ENCODE measurements at regions not wholly inside any gene's neighbourhood (a gene's known extent, or its start where the extent isn't known, plus 50 kb on each side); places are given as distances from the start of the nearest gene placed in this dataset.

DNA sequence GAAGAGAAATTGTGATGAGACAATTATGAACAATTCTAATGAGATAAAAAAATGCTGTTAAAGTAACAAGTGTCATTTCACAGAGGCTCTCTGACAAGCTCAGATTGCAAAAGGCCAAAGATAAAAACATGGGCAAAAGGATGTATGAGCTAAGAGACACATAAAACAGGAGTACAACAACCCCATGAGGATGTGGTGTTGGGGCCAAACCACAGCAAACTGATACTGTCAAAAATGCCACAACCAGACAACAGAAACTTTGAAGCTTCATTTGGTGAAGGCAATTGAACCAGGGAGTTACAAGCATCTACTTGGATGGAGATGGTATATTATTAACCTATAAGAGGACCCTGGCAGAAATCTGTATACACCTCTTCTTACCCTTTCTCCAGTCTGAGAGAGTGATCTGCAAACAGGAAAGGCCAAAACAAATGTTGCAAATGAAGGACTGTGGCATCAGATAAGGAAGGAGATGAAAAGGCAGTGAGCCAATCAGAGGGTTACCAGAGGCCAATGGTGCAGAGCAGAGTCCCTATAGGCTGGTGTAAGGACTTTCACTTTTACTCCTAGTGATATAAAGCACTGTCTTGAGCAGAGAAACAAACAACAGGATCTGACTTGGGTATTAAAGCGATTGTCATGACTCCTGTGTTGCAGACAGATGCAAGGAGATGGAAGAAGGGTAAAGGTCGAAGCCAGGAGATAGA lies 659.0 kb downstream of the NTRK3 start:
- Mint-ChIP-seq H3K9me3 (ENCODE audit: low read depth, unreplicated experiment) (peaks cover 14% of the 10 kb centered on the region), H3K4me1 (ENCODE audit: low read depth, unreplicated experiment) (no peaks in the 10 kb centered on the region), H3K4me3 (ENCODE audit: low read depth, unreplicated experiment) (no peak overlapping the region), H3K36me3 (ENCODE audit: insufficient read depth, unreplicated experiment) (no peaks in the 10 kb centered on the region), H3K27ac (ENCODE audit: unreplicated experiment) (no peak overlapping the region), H3K27me3 (ENCODE audit: unreplicated experiment) (no peaks in the 10 kb centered on the region)
- TF ChIP-seq, protein P1, sequence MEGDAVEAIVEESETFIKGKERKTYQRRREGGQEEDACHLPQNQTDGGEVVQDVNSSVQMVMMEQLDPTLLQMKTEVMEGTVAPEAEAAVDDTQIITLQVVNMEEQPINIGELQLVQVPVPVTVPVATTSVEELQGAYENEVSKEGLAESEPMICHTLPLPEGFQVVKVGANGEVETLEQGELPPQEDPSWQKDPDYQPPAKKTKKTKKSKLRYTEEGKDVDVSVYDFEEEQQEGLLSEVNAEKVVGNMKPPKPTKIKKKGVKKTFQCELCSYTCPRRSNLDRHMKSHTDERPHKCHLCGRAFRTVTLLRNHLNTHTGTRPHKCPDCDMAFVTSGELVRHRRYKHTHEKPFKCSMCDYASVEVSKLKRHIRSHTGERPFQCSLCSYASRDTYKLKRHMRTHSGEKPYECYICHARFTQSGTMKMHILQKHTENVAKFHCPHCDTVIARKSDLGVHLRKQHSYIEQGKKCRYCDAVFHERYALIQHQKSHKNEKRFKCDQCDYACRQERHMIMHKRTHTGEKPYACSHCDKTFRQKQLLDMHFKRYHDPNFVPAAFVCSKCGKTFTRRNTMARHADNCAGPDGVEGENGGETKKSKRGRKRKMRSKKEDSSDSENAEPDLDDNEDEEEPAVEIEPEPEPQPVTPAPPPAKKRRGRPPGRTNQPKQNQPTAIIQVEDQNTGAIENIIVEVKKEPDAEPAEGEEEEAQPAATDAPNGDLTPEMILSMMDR (IDR thresholded peaks at IDR 0.05; ENCODE audit: unreplicated experiment): no peak
- no peak for DNase-seq
- CTCF ChIA-PET: no interaction called here
- no TSS peak for BruUV-seq (replicated peaks)
- intact Hi-C loops (cut with micrococcal nuclease; ENCODE audit: unreplicated experiment): no loop called here

DNA sequence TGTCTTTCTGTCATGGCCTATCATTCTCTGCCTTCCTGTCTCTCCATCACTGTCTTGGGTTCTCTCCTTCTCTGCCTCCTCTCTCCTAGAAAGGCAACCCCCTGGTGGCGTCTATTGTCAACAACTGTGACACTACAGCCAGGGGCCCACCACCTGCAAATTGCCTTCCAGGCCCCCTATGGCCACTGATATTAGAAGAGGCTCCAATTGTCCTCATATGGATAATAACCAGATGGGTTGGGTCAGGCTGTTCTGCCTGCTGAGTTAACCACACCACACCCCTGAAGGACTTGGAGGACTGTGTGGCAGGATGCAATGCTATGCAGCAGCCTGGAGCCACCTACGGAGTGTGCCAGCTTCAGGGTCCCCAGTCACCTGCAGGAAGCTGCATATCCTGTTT lies 665.0 kb downstream of the NTRK3 start:
- intact Hi-C loops (cut with micrococcal nuclease; ENCODE audit: unreplicated experiment): no loop called here
- no TSS peak for BruUV-seq (replicated peaks)
- no peak for DNase-seq
- TF ChIP-seq, protein P1 (IDR thresholded peaks at IDR 0.05; ENCODE audit: unreplicated experiment): no peak
- H3K4me1 Mint-ChIP-seq (ENCODE audit: low read depth, unreplicated experiment): no peaks in the 10 kb centered on the region
- no peaks in the 10 kb centered on the region for H3K36me3 Mint-ChIP-seq (ENCODE audit: insufficient read depth, unreplicated experiment)
- H3K27me3 Mint-ChIP-seq (ENCODE audit: unreplicated experiment): no peaks in the 10 kb centered on the region
- no peak overlapping the region for H3K4me3 Mint-ChIP-seq (ENCODE audit: low read depth, unreplicated experiment)
- CTCF ChIA-PET: no interaction called here
- H3K9me3 Mint-ChIP-seq (ENCODE audit: low read depth, unreplicated experiment): peaks cover 10% of the 10 kb centered on the region
- H3K27ac Mint-ChIP-seq (ENCODE audit: unreplicated experiment): no peak overlapping the region

DNA sequence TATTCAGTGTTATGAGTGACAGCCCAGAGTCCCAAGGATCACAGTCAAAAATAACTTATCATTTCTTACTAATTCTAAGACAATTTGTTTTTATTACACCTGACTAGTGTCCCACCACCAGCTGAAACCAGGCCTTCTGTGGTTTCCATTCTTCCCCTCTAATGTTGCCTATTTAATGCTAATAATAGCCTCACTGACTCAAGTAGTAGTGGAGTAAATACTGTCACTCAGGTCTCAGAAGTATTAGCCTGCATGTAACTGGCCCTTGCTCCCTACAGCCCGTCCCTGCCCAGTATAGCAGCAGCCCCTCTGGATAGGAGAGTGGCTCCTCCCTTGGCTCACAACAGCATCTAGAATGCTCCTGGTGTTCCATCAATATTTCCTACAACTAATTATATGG lies 665.5 kb downstream of the NTRK3 start:
- peaks cover 10% of the 10 kb centered on the region for H3K9me3 Mint-ChIP-seq (ENCODE audit: low read depth, unreplicated experiment)
- H3K36me3 Mint-ChIP-seq (ENCODE audit: insufficient read depth, unreplicated experiment): no peaks in the 10 kb centered on the region
- no peaks in the 10 kb centered on the region for H3K4me1 Mint-ChIP-seq (ENCODE audit: low read depth, unreplicated experiment)
- H3K27me3 Mint-ChIP-seq (ENCODE audit: unreplicated experiment): no peaks in the 10 kb centered on the region
- no TSS peak for BruUV-seq (replicated peaks)
- intact Hi-C loops (cut with micrococcal nuclease; ENCODE audit: unreplicated experiment): no loop called here
- no peak for DNase-seq
- H3K4me3 Mint-ChIP-seq (ENCODE audit: low read depth, unreplicated experiment): no peak overlapping the region
- TF ChIP-seq, protein P1 (IDR thresholded peaks at IDR 0.05; ENCODE audit: unreplicated experiment): no peak
- H3K27ac Mint-ChIP-seq (ENCODE audit: unreplicated experiment): no peak overlapping the region
- CTCF ChIA-PET: no interaction called here

DNA sequence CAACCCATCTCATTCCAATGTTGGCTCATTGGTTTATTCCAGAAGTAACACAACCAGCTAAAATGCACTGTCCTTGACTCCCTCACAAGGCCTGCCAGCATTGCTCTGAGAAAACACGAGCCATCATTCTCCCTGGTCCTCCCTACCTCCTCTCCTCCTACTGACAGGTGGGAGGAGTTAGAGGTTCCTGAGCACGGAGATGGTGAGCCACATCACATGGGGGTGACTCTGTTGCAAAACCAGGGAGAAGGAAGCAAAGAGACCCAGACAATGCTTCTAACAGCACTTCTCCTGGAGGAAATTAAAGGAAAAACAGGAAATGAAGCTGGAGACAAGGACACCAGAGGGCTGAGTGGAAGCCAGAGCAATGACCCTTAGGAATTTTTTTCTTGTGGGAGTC lies 667.4 kb downstream of the NTRK3 start:
- CTCF ChIA-PET: no interaction called here

More for the DNA sequence above, 667.4 kb downstream of the NTRK3 start:
- Mint-ChIP-seq H3K27ac (ENCODE audit: unreplicated experiment) (no peak overlapping the region), H3K27me3 (ENCODE audit: unreplicated experiment) (no peaks in the 10 kb centered on the region), H3K4me3 (ENCODE audit: low read depth, unreplicated experiment) (no peak overlapping the region), H3K4me1 (ENCODE audit: low read depth, unreplicated experiment) (no peaks in the 10 kb centered on the region), H3K9me3 (ENCODE audit: low read depth, unreplicated experiment) (peaks cover 6% of the 10 kb centered on the region), H3K36me3 (ENCODE audit: insufficient read depth, unreplicated experiment) (no peaks in the 10 kb centered on the region)
- intact Hi-C loops (cut with micrococcal nuclease; ENCODE audit: unreplicated experiment): no loop called here
- TF ChIP-seq, protein P1 (IDR thresholded peaks at IDR 0.05; ENCODE audit: unreplicated experiment): no peak
- DNase-seq: no peak
- no TSS peak for BruUV-seq (replicated peaks)
